Mucosa of stomach (tissue), 1 donor: ENCODE measurements at regions not wholly inside any gene's neighbourhood (a gene's known extent, or its start where the extent isn't known, plus 50 kb on each side); places are given as distances from the start of the nearest gene placed in this dataset.

ENCODE experiments used
- H3K27me3 ChIP-seq: one replicate; pipeline ENCODE4 v1.7.0; 2013; ENCODE audit warnings: mild to moderate bottlenecking, low read length; ENCODE audit not compliant: control insufficient read depth, insufficient read depth
- H3K36me3 ChIP-seq: one replicate; pipeline ENCODE4 v1.7.0; 2013; ENCODE audit warnings: low read length; ENCODE audit not compliant: control insufficient read depth, insufficient read depth
- H3K4me1 ChIP-seq: one replicate; pipeline ENCODE4 v1.7.0; 2013; ENCODE audit warnings: mild to moderate bottlenecking, low read length; ENCODE audit not compliant: control insufficient read depth, insufficient read depth
- H3K4me3 ChIP-seq: one replicate; pipeline ENCODE4 v1.7.0; 2013; ENCODE audit warnings: low read length
- H3K9ac ChIP-seq: one replicate; pipeline ENCODE4 v1.7.0; 2013; ENCODE audit warnings: mild to moderate bottlenecking, low read length, moderate library complexity
- H3K9me3 ChIP-seq: one replicate; pipeline ENCODE4 v1.7.0; 2013; ENCODE audit warnings: mild to moderate bottlenecking, low read length, moderate library complexity; ENCODE audit not compliant: control insufficient read depth
- donor health status: Pancreatic carcinoma.

DNA sequence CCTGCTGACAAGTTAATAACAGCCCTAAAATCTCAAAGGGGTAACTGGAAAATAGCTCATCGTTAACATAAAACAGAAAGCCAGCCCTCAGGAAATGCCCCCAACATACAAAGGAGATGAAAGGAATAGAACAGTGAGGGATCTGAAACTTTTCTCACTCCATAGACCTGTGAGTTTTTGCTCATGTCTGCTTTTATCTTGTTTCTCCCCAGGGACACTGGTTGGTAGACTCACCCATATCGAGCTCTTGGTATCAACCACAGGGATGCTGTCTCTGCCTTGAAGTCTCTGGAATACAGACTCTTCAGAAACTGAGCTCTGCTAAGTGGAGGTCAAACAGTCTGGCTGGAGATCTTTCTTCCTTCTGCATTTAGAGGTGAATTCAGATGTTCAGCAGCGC is 77.4 kb upstream of the CAMK1G start:
- no peaks in the 10 kb centered on the region for H3K4me1 ChIP-seq
- H3K9ac ChIP-seq = no peak overlapping the region
- H3K9me3 ChIP-seq = no peaks in the 10 kb centered on the region
- H3K4me3 ChIP-seq = no peak overlapping the region
- no peaks in the 10 kb centered on the region for H3K27me3 ChIP-seq
- H3K36me3 ChIP-seq = no peaks in the 10 kb centered on the region

- Histone ChIP-seq H3K36me3 (no peaks in the 10 kb centered on the region), H3K9me3 (no peaks in the 10 kb centered on the region)
Measured at GRCh38 chr1:209509039-209509438, 74.5 kb upstream of the CAMK1G start.

GRCh38 chr1:209510063-209510462 is 73.5 kb upstream of the CAMK1G start:
- Histone ChIP-seq H3K27me3 (no peaks in the 10 kb centered on the region), H3K4me3 (no peak overlapping the region), H3K4me1 (no peaks in the 10 kb centered on the region), H3K36me3 (no peaks in the 10 kb centered on the region), H3K9ac (no peak overlapping the region), H3K9me3 (no peaks in the 10 kb centered on the region)

More at GRCh38 chr1:209509039-209509438, 74.5 kb upstream of the CAMK1G start:
- Histone ChIP-seq H3K9ac (no peak overlapping the region), H3K4me3 (no peak overlapping the region), H3K4me1 (no peaks in the 10 kb centered on the region), H3K27me3 (no peaks in the 10 kb centered on the region)

- H3K4me3 ChIP-seq = no peak overlapping the region
- H3K9me3 ChIP-seq = no peaks in the 10 kb centered on the region
- H3K27me3 ChIP-seq = no peaks in the 10 kb centered on the region
- H3K4me1 ChIP-seq = no peaks in the 10 kb centered on the region
- no peak overlapping the region for H3K9ac ChIP-seq
- no peaks in the 10 kb centered on the region for H3K36me3 ChIP-seq
Measured at GRCh38 chr1:209511169-209511568, 72.3 kb upstream of the CAMK1G start.

- no peaks in the 10 kb centered on the region for H3K27me3 ChIP-seq
- H3K4me1 ChIP-seq = no peaks in the 10 kb centered on the region
- H3K36me3 ChIP-seq = no peaks in the 10 kb centered on the region
- H3K9ac ChIP-seq = no peak overlapping the region
- no peaks in the 10 kb centered on the region for H3K9me3 ChIP-seq
- H3K4me3 ChIP-seq = no peak overlapping the region
Measured at GRCh38 chr1:209512821-209513220, 70.7 kb upstream of the CAMK1G start.

- H3K4me1 ChIP-seq = no peaks in the 10 kb centered on the region
- H3K27me3 ChIP-seq = no peaks in the 10 kb centered on the region
- H3K4me3 ChIP-seq = no peak overlapping the region
- H3K9ac ChIP-seq = no peak overlapping the region
- H3K9me3 ChIP-seq = no peaks in the 10 kb centered on the region
- no peaks in the 10 kb centered on the region for H3K36me3 ChIP-seq
Measured at GRCh38 chr1:209513226-209513625, 70.3 kb upstream of the CAMK1G start.

GRCh38 chr1:209516771-209517680 is 66.5 kb upstream of the CAMK1G start:
- Histone ChIP-seq H3K9ac (no peak overlapping the region), H3K9me3 (no peaks in the 10 kb centered on the region), H3K4me1 (no peaks in the 10 kb centered on the region), H3K4me3 (no peak overlapping the region), H3K27me3 (no peaks in the 10 kb centered on the region), H3K36me3 (no peaks in the 10 kb centered on the region)

DNA sequence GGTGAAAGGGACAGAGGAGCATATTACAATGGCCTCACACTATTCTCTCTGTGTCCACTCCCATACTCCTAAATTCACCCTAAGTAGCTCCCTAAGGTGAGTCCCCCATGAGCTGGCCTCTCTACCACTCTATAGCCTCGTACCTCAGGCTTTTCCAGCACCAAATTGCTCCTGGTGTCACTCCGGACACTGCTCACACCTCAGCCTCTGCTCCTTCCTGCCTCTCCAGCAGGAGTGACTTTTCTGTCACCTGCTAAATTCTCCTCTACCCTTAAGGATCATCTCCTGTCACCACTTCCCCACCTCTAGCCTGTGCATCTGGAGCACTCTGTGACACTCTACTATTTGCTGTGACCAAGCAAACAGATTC is 65.8 kb upstream of the CAMK1G start:
- Histone ChIP-seq H3K36me3 (no peaks in the 10 kb centered on the region), H3K4me1 (no peaks in the 10 kb centered on the region), H3K4me3 (no peak overlapping the region), H3K9ac (no peak overlapping the region), H3K9me3 (no peaks in the 10 kb centered on the region), H3K27me3 (no peaks in the 10 kb centered on the region)

DNA sequence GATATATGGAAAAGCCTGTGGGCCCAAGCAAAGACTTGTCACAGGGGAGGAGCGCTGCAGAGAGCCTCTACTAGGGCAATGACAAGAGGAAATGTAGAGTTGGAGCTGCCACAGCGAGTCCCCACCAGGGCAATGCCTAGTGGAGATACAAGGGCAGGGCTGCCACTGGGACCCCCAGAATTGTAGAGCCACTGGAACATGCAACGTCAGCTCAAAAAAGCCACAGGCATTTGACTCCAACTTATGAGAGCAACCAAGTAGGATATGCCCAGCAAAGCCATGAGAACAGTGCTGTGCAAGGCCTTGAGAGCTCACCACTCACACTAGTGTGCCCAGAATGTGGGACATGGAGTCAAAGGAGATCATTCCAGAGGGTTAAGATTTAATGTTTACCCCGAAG is 63.7 kb upstream of the CAMK1G start:
- Histone ChIP-seq H3K27me3 (no peaks in the 10 kb centered on the region), H3K9me3 (no peaks in the 10 kb centered on the region), H3K9ac (no peak overlapping the region), H3K36me3 (no peaks in the 10 kb centered on the region), H3K4me3 (no peak overlapping the region), H3K4me1 (no peaks in the 10 kb centered on the region)

DNA sequence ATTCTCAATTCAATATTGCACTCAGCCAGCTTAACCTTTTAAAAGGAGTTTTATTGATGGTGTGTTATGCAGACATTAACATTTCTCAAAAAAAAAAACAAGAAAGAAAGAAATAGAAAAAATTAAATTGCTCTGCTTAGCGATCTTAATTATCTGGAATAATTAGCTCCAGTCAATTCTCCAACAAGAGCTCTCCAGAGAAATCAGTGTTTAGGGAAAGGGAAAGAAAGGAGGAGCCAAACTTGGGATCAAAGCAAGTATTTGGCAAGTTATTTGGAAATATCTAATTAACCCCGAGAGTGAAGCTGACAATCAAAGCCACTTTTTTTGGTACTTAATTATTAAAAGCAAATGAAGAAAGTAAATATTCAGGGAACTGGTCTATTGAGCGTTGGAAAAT is 60.7 kb upstream of the CAMK1G start:
- no peaks in the 10 kb centered on the region for H3K9me3 ChIP-seq
- H3K9ac ChIP-seq = no peak overlapping the region

DNA sequence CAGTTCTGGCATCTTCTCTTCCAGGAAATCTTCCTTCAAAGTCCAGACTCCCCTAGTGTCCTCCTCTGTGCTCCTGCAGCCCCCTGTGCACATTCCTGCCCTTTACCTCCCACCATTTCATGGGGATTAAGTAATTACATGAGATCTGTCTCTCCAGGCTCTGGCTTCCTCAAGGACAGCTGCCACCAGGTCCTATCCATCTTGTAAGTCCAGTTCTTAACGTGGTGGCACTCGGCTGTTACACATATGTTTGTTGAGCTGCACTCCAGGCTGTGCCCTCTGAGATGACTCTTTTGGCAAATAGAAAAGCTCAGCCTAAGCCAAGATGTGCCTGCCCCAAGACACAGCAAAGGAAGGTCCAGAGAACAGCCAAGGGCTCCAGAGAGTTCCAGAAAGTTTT is 57.4 kb upstream of the CAMK1G start:
- H3K27me3 ChIP-seq = no peaks in the 10 kb centered on the region
- no peaks in the 10 kb centered on the region for H3K9me3 ChIP-seq
- peaks cover 29% of the 10 kb centered on the region for H3K4me1 ChIP-seq
- no peak overlapping the region for H3K9ac ChIP-seq
- no peaks in the 10 kb centered on the region for H3K36me3 ChIP-seq
- H3K4me3 ChIP-seq = no peak overlapping the region

More for the DNA sequence above, 60.7 kb upstream of the CAMK1G start:
- H3K36me3 ChIP-seq = no peaks in the 10 kb centered on the region
- peaks cover 5% of the 10 kb centered on the region for H3K4me1 ChIP-seq
- no peak overlapping the region for H3K4me3 ChIP-seq
- H3K27me3 ChIP-seq = no peaks in the 10 kb centered on the region

GRCh38 chr1:209527372-209527771 is 56.1 kb upstream of the CAMK1G start:
- no peaks in the 10 kb centered on the region for H3K9me3 ChIP-seq
- H3K9ac ChIP-seq = no peak overlapping the region
- no peaks in the 10 kb centered on the region for H3K27me3 ChIP-seq
- no peaks in the 10 kb centered on the region for H3K36me3 ChIP-seq
- H3K4me1 ChIP-seq = peaks cover 34% of the 10 kb centered on the region
- no peak overlapping the region for H3K4me3 ChIP-seq
